Suprapubic skin (tissue), 4 donors: ENCODE measurements at regions not wholly inside any gene's neighbourhood (a gene's known extent, or its start where the extent isn't known, plus 50 kb on each side); places are given as distances from the start of the nearest gene placed in this dataset.

ENCODE experiments used
- DNase-seq, 2 donors: peaks; one replicate each; pipeline ENCODE4 v3.0.0-alpha.2; 2019; ENCODE audit warnings: low spot score in 2 of 2
- H3K27ac ChIP-seq: fragments of 200-600 bp; sonication (generic); one replicate; pipeline ENCODE4 v1.5.1; 2019
- H3K27me3 ChIP-seq: fragments of 200-600 bp; sonication (generic); one replicate; pipeline ENCODE4 v1.5.1; 2019
- H3K36me3 ChIP-seq: fragments of 200-600 bp; sonication (generic); one replicate; pipeline ENCODE4 v1.5.1; 2019
- H3K4me1 ChIP-seq: fragments of 200-600 bp; sonication (generic); one replicate; pipeline ENCODE4 v1.5.1; 2019
- H3K4me3 ChIP-seq: fragments of 200-600 bp; sonication (generic); one replicate; pipeline ENCODE4 v1.5.1; 2019; ENCODE audit warnings: mild to moderate bottlenecking
- H3K9me3 ChIP-seq: fragments of 200-600 bp; sonication (generic); one replicate; pipeline ENCODE4 v1.5.1; 2019
- CTCF ChIP-seq, 2 donors: fragments of 200-600 bp in 1 of 2; fragments of 450-650 bp in 1 of 2; sonication (generic) in 1 of 2; IDR thresholded peaks; one replicate each; pipeline ENCODE4 v1.5.1; 2016 to 2019; ENCODE audit warnings: antibody characterized with exemption in 2 of 2, mild to moderate bottlenecking in 1 of 2, moderate library complexity in 1 of 2
- EP300 ChIP-seq: sonication (generic); formaldehyde crosslinking; IDR thresholded peaks from one replicate; pipeline ENCODE4 v1.6.1; 2017; ENCODE audit warnings: antibody characterized with exemption
- POLR2A ChIP-seq, 2 donors: fragments of 450-650 bp; IDR thresholded peaks; one replicate each; pipeline ENCODE4 v1.6.1; 2017; ENCODE audit warnings: antibody characterized with exemption in 2 of 2, mild to moderate bottlenecking in 2 of 2, moderate library complexity in 2 of 2
- POLR2AphosphoS5 ChIP-seq, 3 donors: sonication (generic); formaldehyde crosslinking; IDR thresholded peaks; one replicate each; pipeline ENCODE4 v1.6.1; 2017; ENCODE audit warnings: antibody characterized with exemption in 3 of 3
- WGBS: methylation state at CpG from one replicate; pipeline ENCODE4 v1.1.5; 2018; 5-methylcytosine and 5-hydroxymethylcytosine counted together

GRCh38 chr7:118011652-118012051 is 138.4 kb upstream of the CTTNBP2 start:
- WGBS: 96% methylated on average over 3 of the region's 3 CpGs
- Histone ChIP-seq H3K27me3 (no peaks in the 10 kb centered on the region), H3K27ac (no peak overlapping the region), H3K9me3 (no peaks in the 10 kb centered on the region), H3K4me3 (no peak overlapping the region), H3K4me1 (no peaks in the 10 kb centered on the region), H3K36me3 (no peaks in the 10 kb centered on the region)
- no peak for DNase-seq
- TF ChIP-seq POLR2AphosphoS5 (IDR thresholded peaks at IDR 0.05): no peak
- no peak for TF ChIP-seq EP300
- no peak for TF ChIP-seq CTCF (IDR thresholded peaks at IDR 0.05)
- TF ChIP-seq POLR2A (IDR thresholded peaks at IDR 0.05): no peak

- whole genome bisulfite sequencing: 93% methylated on average over 2 of the region's 2 CpGs
- DNase-seq: no peak
- H3K4me3 ChIP-seq: no peak overlapping the region
- no peaks in the 10 kb centered on the region for H3K27me3 ChIP-seq
- peaks cover 5% of the 10 kb centered on the region for H3K9me3 ChIP-seq
- no peaks in the 10 kb centered on the region for H3K4me1 ChIP-seq
- H3K36me3 ChIP-seq: no peaks in the 10 kb centered on the region
- H3K27ac ChIP-seq: no peak overlapping the region
- TF ChIP-seq POLR2AphosphoS5 (IDR thresholded peaks at IDR 0.05) (no peak), CTCF (IDR thresholded peaks at IDR 0.05) (no peak), POLR2A (IDR thresholded peaks at IDR 0.05) (no peak), EP300 (no peak)
Observed at GRCh38 chr7:118013252-118014010, 140.2 kb upstream of the CTTNBP2 start.

GRCh38 chr7:118022546-118022945 is 149.3 kb upstream of the CTTNBP2 start:
- H3K36me3 ChIP-seq: no peaks in the 10 kb centered on the region
- H3K9me3 ChIP-seq: peaks cover 4% of the 10 kb centered on the region
- no peak for TF ChIP-seq POLR2AphosphoS5 (IDR thresholded peaks at IDR 0.05)
- TF ChIP-seq POLR2A (IDR thresholded peaks at IDR 0.05): no peak
- TF ChIP-seq EP300: no peak
- no peak for TF ChIP-seq CTCF (IDR thresholded peaks at IDR 0.05)
- DNase-seq: no peak
- H3K27ac ChIP-seq: no peak overlapping the region
- H3K27me3 ChIP-seq: no peaks in the 10 kb centered on the region
- no peak overlapping the region for H3K4me3 ChIP-seq
- 70% methylated on average over 2 of the region's 2 CpGs for WGBS
- no peaks in the 10 kb centered on the region for H3K4me1 ChIP-seq

- Histone ChIP-seq H3K4me3 (no peak overlapping the region), H3K9me3 (no peaks in the 10 kb centered on the region), H3K27me3 (no peaks in the 10 kb centered on the region), H3K4me1 (peaks cover 6% of the 10 kb centered on the region), H3K27ac (no peak overlapping the region), H3K36me3 (no peaks in the 10 kb centered on the region)
- 78% methylated on average over 2 of the region's 2 CpGs for WGBS
- no peak for TF ChIP-seq POLR2AphosphoS5 (IDR thresholded peaks at IDR 0.05)
- TF ChIP-seq CTCF (IDR thresholded peaks at IDR 0.05): no peak
- TF ChIP-seq EP300: no peak
- no peak for TF ChIP-seq POLR2A (IDR thresholded peaks at IDR 0.05)
- no peak for DNase-seq
Observed at GRCh38 chr7:118026791-118027190, 153.6 kb upstream of the CTTNBP2 start.

- TF ChIP-seq EP300 (no peak), POLR2AphosphoS5 (IDR thresholded peaks at IDR 0.05) (no peak), CTCF (IDR thresholded peaks at IDR 0.05) (no peak), POLR2A (IDR thresholded peaks at IDR 0.05) (no peak)
- Histone ChIP-seq H3K4me1 (peaks cover 6% of the 10 kb centered on the region), H3K27me3 (no peaks in the 10 kb centered on the region), H3K36me3 (no peaks in the 10 kb centered on the region), H3K27ac (no peak overlapping the region), H3K9me3 (no peaks in the 10 kb centered on the region), H3K4me3 (no peak overlapping the region)
- no peak for DNase-seq
- WGBS: 90% methylated on average over 5 of the region's 5 CpGs
Observed at GRCh38 chr7:118028226-118028625, 155.0 kb upstream of the CTTNBP2 start.
